T1000 (cell line): ENCODE measurements at regions not wholly inside any gene's neighbourhood (a gene's known extent, or its start where the extent isn't known, plus 50 kb on each side); places are given as distances from the start of the nearest gene placed in this dataset.

ENCODE experiments used
- DNase-seq: peaks from one replicate; lab custom pipeline; 2025; ENCODE audit warnings: mixed read lengths; lab: John Stamatoyannopoulos, UW

DNA sequence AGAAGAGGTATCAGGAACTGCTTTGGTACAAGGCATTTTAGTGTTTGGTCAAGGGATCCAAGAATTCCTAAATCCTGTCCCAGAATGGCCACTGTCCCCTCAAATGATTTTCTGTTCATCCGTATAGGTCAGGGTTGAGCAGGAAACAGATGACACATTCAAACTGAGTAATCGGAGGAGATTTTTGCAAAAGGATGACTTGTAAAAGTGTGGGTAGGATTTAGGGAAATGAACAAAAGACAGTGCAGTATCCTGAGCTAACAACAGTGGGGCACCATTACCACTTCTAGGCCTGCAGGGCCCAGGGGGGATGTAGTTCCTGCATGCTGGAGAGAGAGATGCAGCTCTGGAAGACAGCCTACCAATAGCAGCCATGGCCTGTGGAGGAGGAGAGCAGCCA is 290.1 kb downstream of the ZSWIM6 start:
- DNase-seq: no peak

DNA sequence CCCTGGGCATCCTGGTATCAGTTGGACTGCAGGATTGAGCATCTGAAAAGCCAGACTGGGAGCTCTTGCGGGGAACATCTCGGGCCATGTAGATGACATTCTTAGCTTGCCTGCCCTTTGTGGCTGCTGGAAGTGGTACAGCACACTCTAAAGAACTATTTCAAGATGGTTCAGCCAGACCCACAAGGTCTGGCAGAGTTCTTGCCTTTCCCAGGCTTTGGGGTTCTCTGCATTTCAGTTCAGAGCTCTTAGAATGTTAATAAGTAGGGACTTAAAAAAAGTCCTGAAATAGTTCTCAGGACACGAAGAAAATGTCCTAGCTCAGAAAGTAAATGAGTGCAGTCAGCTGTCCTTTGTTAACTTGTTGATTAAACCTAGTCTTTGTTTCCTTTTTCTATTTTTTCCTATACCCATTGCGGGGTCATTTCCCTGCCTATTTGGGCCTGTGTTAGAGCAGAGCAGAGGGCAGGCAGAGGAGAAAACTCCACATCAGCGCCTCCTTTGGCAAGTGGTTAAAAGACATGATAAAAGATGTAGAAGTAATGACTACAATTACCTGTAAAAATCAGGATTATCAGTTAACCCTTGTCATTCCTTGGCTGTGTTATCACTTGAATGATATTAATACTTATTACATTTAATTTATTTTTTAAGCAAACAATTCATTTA is 291.5 kb downstream of the ZSWIM6 start:
- no peak for DNase-seq

DNA sequence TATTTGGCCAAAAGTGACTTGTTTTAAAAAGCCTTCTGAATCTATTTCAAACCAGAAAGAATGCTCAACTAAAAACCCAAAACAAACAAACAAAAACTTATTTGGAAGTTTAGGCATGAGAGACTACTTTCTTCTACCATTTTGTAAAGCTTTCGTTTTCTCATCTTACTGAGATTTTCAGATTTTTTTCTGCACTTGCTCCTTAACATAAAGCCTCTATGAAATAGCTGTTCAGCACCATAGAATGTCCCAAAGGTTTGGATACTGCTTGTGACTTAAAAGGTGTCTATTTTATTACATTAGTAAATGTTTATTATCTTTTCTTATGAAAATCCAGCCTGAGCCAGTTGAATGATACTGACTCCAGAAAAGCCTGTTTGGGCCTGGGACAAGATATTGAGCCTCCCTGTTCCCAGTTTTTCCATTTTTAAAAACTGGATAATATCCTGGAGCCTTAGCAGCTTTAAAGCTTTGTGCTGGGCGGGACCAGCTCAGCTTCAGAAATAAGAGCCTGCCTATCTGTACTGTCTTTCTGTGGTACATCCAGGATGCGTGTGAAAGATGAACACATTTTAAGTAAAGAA is 292.6 kb downstream of the ZSWIM6 start:
- DNase-seq: no peak

DNA sequence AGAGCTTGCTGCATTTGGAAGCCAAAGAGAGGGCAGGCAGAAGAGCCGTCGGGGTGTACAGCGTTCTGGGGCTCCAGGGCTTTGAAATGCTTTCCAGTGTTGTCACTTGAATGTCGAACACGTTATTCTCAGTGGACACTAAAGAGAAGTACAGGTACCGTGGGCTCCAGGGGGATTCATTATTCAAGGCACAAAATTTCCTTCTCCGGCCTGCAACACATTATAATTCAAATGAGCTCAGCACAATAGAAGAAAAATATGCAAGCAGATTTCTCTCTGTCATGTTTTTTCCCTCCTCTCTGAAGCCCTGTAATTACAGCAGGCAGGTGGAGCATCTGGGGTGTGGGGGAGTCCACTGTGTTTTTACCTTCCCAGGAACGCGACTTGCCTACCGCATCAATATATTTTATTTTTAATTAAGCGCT is 293.1 kb downstream of the ZSWIM6 start:
- DNase-seq: no peak

DNA sequence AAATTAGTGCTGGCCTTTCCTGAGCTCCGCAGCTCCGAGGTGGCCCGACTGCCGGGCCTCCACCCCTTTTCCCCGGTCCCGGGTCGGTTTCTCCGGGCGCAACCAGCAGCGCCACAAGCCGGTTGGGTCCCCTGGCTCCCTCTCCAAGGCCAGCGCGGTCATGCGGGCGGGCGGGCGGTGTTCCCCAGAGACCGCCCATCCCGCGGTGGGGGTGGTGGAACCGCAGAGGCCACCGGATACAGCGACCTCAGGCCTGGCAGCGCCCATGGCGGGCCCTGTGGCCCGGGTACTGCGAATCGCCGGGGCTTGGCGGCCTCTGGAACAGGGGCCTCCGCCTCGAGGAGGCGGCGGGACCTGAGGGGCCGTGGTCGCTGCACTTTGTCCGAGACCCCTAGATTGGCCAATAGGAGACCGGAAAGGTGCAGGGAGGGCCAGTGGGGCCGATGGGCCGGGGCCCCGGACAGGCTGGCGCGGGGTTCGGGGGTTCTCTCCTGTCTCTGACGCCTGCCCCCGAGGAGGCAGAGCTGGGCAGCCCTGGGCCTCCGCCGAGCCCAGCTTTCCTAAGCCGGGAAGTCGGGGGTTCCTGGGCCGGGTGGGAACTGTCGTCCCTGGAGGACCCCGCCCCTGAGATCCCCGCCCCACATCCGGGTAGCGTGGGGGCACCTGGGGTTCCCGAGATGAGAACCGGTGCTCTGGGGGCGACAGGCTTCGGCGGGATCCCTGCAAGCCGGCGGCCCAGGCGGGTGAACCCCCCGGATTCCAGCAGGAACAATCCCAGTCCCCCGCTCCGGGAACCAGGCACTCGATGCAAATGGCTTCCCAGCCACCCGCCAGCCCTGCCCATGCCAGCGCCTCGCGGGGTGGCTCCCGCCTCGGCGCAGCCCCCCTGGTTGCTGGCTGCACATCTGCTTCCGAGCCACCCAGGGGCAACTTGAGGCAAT is 293.9 kb downstream of the ZSWIM6 start:
- no peak for DNase-seq

DNA sequence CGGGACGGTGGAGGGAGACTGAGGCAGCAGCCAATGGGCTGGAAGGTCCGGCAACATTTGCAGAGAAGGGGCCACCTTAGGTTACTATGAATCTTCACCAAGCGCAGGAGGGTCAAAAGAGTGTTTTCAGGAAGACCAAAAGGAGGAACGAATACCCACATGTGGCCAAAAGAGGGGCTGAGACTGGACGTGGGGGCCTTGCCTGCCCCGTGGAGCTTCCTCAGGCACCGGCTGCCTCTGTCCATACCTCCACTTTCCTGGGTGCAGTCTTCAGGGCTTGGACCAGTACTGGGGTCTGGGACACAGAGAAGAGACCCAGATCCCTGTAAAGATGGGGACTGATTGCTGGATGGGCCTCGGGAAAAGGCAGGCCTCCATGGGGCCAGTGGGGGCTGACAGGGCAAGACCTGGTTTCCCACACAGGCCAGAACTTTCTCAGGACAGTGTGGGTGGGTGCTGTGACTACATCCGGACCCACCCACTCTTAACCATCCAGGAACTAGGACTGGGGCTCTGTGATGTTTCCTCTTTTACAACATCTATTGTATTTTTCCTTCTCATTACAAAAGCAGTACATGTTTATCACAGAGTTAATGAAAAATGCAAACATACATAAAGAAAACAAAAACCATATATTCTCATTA is 294.7 kb downstream of the ZSWIM6 start:
- no peak for DNase-seq

DNA sequence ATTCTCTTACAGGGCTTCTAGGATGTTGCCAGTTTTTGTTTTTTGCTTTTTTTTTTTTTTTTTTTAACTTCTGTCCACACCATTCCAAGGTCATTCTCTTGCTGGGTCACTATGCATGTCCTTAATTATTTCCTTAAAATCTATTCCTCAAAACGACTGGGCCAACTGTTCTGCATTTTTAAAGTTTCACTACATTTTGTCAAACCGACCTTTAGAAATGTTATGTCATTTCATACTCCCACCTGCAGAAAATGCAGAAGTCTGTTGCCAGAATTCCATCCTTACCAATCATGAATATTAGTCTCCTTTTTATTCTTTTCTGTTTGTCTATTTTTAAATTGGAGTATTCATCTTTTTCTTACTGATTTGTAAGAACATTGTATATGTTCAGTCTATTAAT is 295.5 kb downstream of the ZSWIM6 start:
- no peak for DNase-seq

DNA sequence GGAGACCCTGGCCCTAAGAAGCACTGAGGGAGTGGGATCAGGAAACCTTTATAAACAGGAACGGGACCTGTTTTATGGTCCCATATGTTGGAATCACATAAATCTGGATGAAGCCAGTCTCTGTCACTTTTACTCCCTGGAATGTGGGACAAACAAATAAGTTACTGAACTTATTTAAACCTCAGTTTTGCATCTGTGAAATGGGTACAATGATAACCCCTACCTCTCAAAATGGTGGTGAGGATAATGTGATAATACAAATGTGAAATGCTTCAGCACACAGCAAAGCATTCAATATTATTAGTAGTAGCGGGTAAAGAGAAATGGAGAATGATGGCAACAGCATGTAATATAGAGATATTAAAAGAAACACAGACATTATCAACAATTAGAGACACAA is 298.9 kb downstream of the ZSWIM6 start:
- no peak for DNase-seq

DNA sequence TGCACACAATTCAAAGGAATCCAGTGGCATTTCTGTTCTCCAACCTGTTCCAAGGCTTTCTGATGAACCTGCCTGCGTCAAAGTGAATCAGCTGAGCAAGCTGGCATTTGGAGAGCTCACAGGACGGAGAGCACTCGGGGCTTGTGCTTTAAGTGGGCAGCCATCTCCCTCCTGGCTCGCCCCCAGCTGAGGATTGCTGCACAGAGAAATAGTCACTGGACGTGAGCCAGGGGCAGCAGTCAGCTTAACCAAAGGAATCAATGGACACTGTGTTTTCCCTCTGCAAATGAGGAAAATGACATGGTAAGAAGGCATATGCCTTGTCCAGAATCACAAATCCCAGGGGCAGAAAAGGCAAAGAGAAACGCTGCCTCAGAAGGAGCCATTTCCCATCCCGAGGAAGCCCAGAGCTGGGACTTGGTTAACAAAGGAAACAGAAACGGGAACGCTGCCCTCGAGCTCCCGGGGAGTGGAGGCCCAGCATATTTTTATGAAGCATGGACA is 299.4 kb downstream of the ZSWIM6 start:
- no peak for DNase-seq

DNA sequence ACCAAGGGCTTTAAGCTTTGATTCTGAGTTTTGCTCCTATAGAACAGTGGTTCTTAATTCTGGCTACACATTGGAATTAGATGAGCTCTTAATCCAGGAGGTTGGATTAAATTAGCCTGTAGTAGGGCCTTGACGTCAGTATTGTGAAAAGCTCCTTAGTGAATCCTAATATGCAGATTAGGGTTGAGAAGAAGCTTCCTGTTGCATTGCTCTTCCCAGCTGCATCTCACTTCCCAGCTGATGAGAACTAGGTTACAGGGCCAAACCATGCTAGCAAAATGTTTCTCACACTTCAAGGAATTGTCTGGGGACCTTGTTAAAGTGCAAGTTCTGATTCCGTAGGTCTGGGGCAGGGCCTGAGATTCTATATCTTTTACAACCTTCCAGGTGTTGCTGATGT is 300.0 kb downstream of the ZSWIM6 start:
- DNase-seq: no peak

DNA sequence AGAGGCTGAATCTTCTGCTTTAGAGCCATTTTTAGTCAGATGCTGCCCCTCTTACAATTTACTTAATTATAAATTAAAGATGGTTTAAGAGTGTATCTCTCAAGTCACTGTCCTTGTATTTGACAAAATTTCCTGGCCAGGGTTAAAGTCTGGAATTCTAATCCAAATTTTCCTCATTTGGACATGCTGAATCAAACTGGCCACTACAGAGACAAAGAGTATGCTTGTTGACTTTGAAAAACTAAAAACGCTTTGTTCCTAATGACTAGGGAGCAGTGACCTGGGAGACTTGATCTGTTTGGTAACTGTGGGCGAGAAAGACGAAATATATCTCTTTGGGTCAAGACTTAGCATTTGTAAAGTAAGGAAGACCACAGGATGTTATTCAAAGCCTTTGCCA is 303.2 kb downstream of the ZSWIM6 start:
- DNase-seq: no peak

DNA sequence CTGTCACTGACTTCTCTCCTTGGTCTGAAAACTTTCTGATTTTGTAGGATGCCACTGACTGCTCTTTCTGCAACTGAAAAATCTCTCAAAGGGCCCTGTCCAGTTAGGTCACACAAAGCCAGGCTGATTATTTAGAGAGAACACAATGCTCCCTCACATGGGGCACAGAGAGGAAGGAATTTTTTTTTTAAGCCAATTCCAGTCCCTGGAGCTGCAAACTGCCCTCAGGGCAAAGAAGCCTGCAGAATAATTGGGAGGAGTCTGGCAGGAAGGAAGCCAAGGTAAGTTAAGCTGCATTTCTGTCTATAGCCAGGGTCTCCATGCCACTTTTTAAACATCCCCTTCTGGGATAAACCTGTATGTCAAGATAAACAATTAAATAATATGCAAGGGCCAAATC is 305.5 kb downstream of the ZSWIM6 start:
- DNase-seq: no peak

DNA sequence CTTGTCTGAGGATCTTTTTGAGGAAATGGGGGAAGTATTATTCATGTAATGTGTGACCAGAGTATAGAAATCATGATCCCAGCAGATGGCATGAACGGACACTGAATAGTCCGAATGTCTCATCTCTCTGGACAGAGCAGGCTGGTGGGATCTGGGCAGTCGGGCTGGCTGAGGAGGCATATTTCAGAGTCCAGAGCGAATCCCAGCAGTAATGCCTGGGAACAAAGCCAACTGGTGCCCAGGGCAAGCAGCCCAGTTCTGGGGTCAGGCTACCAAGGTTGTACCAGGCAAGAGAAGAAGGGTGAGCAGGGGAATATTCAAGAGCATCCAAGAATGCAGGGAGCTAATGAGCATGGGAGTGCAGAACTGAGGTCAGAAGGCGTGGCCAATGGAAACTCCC is 306.4 kb downstream of the ZSWIM6 start:
- DNase-seq: no peak

DNA sequence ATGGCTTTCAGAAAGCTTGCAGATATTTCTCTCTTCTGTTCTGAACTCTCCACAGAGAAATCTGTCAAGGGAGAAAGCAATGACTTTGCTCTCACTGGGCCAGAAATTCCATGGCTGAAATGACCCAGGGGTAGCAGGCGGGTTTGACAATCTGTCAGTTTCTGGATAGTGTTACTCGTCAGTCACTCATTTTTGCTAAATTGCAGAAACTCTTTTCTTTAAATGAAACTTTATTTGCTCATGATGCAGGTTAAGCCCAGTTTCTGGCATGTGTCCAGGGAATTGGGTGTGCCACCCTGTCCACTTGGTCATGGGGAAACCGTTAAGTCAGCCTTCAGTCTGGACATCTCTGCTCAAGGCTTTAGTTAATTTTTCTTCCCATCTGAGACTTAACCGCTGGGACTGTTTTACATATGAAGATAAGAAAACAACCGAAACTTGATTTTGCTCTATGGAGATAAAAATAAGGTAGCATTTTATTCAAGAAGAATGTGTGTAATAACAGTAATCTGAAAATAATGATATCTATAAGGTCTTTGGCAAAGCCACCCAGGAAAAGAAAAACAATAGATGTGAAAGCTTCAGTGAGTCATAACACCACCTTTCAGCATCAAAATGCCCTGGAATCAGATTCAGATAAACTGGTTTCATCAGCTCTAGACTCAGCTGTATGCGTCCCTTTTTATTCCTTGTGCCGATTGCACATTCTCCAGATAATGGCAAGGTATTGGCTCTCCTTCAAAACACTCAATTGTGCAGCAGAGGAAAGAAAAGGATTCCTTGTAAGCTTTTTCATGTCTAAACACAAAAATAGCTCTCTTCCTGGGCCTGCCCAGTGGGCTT is 308.3 kb downstream of the ZSWIM6 start:
- DNase-seq: no peak

DNA sequence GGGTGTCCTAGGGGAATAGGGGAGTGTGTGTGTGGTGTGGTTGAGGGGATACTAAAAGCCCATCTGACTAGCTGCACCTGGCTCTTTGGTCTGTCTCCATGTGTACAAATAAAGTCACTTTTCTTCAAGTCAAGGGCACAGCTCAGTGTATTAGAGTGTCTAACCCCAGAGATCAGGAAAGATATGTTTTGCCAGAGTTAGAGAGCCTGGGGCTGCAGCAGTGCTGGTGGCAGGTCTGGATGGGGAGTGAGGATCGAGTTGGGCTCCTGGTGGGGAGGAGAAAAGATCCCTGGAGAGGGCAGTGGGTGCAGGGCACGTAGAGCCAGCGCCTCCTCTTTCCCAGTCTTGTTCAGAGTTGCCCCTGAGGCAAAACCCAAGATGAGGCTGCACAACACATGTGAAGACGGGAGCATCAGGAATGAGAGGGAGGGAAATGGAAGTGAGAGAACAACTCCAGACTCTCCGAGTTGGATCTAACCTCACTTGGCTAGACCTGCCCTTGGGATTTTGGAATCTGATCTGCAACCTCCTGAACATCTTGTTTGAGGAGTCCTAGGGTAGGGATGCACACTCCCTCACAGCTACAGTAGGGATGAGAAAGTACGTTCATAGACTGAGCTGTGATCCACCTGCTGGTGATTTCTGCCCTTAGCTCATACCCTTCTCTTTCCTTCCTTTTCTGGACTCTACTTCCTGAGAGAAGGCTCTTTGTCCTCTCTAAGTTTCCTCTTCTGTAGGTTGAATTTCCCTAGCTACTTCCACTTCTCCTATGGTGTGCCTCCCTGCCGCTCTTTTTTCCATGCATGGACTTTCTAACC is 309.9 kb downstream of the ZSWIM6 start:
- no peak for DNase-seq

DNA sequence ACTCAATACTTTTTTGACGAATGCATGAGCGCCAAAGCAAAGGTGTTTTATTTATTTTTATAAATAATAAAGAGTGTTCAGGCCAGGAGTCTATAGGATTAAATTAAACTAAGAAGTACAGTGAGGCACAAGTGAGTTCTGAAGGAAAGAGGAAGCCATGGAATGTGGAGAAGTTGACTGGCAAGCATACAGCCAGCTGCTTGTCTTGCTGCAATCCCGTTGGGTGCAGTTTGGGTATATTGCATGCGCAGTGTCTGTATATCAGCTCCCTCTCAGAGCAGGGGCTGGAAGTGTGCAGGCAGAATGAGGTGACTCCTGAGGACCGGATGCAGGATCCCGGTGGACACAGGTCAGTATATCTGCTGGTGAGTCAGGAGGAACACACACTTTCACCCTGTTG is 315.6 kb downstream of the ZSWIM6 start:
- DNase-seq: no peak

DNA sequence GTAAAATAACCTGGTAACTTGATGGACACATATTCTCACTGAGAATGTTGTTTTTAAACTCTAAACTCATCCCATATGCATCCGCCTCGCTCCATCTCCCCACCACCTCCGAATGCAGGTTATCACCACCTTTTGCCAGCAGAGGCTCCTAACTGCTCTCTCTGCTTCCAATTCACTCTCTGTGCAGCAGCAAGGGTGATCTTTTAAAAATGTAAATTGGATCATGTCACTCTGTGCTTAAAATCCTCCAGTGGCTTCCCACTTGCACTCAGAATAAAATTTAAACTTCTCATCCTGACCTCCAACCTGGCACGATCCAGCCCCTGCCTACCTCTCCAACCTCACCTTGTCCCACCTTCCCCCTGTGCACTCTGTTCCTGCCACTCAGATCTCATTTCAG is 317.2 kb downstream of the ZSWIM6 start:
- DNase-seq: no peak

DNA sequence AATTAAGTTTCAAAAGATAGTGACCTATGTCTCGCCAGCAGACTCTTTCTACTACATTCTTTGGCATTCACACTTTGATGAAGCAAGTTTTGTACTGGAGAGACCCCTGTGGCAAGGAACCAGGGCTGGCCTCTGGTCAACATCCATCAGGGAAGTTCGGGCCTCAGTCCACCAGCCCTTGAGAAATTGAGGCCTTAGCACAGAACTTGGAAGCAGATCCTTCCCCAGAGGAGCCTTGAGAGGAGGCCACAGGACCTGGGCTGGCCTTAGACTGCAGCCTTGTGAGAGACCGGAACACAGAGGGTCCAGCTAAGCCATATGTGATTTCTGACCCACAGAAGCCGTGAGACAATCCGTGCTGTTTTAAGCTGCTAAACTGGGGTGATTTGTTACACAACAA is 317.9 kb downstream of the ZSWIM6 start:
- no peak for DNase-seq

DNA sequence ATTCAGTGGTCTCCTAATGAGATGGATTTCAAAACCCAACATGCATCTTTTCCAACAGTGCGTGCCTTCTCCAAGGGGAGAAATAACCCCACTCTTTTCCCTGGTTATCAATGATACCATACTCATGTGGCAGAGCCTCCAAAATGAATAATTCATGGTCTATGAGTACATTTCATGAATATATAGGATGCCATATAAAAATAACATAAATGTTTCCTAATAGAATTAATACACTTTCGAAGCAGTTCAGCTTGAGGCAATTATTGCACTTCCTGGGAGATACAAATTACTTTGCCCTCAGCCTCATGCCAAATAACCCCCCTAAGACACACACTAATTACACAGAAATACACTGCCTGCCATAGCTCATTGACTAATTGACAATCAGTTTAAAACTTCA is 318.6 kb downstream of the ZSWIM6 start:
- DNase-seq: no peak

DNA sequence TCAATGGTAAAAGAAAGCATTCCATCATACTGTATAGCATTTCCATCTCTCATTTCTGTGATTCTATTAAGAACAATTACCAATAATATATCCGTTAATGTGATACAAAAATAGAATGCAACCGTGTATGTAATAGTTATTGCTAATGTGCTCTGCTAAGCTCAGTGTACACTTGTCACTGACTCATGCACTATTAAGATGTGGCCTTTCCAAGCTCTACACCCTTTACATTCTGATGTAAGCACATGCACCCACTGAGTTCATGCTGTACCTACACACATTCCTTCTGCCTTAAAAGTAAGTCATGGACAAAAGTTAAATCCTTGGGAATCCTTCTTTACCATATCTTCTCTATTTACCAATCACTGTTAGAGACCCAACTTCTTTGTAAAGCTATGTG is 319.1 kb downstream of the ZSWIM6 start:
- no peak for DNase-seq

DNA sequence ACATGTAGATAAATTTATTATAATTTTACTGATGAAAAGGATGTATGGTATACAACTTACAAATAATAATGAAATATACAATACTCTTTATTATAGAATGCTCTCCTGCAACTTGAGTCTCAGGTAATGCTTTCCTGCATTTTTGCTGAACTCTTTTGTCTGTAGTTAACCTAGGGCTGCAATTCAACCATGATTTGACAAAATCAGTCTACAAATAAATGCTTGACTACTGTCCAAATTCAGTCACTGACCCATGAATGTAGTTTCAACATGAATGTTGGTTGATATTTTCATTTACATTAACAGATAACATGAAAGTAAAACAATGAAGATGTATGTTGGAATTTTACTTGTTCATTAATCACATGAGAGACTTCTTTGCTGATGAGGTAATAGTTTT is 320.9 kb downstream of the ZSWIM6 start:
- no peak for DNase-seq
